ENCODE measurements at regions not wholly inside any gene's neighbourhood (a gene's known extent, or its start where the extent isn't known, plus 50 kb on each side); places are given as distances from the start of the nearest gene placed in this dataset.

GRCh38 chr4:170256807-170257206 lies 167.1 kb upstream of the AADAT start:
- TF ChIP-seq CTCF (IDR thresholded peaks at IDR 0.05; ENCODE audit: insufficient read depth, low read depth, low read length) (no peak), EZH2 (IDR thresholded peaks at IDR 0.05; ENCODE audit: insufficient read depth, low read length) (no peak)

Data from astrocyte (in vitro differentiated cells and primary cell).